ENCODE measurements at regions not wholly inside any gene's neighbourhood (a gene's known extent, or its start where the extent isn't known, plus 50 kb on each side); places are given as distances from the start of the nearest gene placed in this dataset.

- TF ChIP-seq GLIS3 (CRISPR knock-in tag; IDR thresholded peaks at IDR 0.05) (no peak), PPARA (CRISPR knock-in tag; IDR thresholded peaks at IDR 0.05; ENCODE audit: borderline replicate concordance) (no peak), PATZ1 (CRISPR knock-in tag; IDR thresholded peaks at IDR 0.05; ENCODE audit: borderline replicate concordance) (no peak), CREB5 (CRISPR knock-in tag; IDR thresholded peaks at IDR 0.05; ENCODE audit: low read depth) (no peak), CSDC2 (CRISPR knock-in tag; IDR thresholded peaks at IDR 0.05) (no peak), ZC3H10 (CRISPR knock-in tag; IDR thresholded peaks at IDR 0.05) (no peak)
These were observed 372.9 kb upstream of the NDST3 start for GRCh38 chr4:117661091-117662072.
